Gastrocnemius medialis (tissue), 4 donors: ENCODE measurements at regions not wholly inside any gene's neighbourhood (a gene's known extent, or its start where the extent isn't known, plus 50 kb on each side); places are given as distances from the start of the nearest gene placed in this dataset.

ENCODE experiments used
- CTCF ChIP-seq, 5 experiments: fragments of 450-650 bp in 3 of 5; fragments of 200-600 bp in 2 of 5; sonication (generic) in 2 of 5; IDR thresholded peaks in 4 of 5; conservative IDR thresholded peaks in 1 of 5; 1 replicate in 4 of 5; 2 replicates in 1 of 5; pipeline ENCODE4 v1.5.1; 2016 to 2019; ENCODE audit warnings: antibody characterized with exemption in 5 of 5, mild to moderate bottlenecking in 3 of 5, moderate library complexity in 3 of 5
- POLR2A ChIP-seq, 2 donors: fragments of 450-650 bp; IDR thresholded peaks; one replicate each; pipeline ENCODE4 v1.6.1; 2017; ENCODE audit warnings: antibody characterized with exemption in 2 of 2, mild to moderate bottlenecking in 2 of 2, moderate library complexity in 2 of 2

DNA sequence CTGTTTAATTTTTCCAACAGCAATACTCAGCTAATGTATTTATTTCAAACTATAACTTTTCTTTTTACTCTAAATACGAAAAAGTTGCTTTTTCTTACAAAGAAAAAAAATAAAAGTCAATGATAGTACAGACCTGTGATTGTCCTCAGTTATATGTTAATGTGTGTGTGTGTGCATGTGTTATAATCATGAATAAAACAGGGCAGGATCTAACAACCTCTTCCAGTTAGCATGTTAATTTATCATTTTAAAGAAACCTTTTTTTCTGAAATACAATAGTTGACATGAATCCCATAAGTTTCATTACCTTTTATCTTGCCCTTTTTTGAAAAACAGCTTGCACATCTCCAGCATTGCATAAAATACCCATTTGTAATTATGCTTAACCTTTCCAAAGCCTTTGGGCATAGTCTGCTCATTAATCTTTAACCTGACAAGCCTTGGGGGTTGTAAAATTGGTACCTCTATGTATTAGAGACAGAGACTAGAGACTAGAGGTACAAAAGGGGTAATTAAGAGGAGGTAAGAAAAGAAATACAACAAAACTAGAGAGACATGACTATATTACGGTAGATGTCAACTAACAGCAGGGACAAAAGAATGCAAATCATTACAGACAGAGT lies 828.1 kb downstream of the OLFM4 start:
- TF ChIP-seq CTCF (IDR thresholded peaks at IDR 0.05 in 4 of 5, conservative IDR thresholded peaks at IDR 0.05 in 1 of 5) (no peak), POLR2A (IDR thresholded peaks at IDR 0.05) (no peak)
